Astrocyte of the spinal cord (primary cell): ENCODE measurements at regions not wholly inside any gene's neighbourhood (a gene's known extent, or its start where the extent isn't known, plus 50 kb on each side); places are given as distances from the start of the nearest gene placed in this dataset.
A peak's percentile ranks its signal among the peaks of the same experiment; 100 is the strongest.

Experiments used
- DNase-seq: peaks from one replicate; pipeline ENCODE4 v3.0.0; 2011; ENCODE audit warnings: low read depth, low spot score
- H3K4me3 ChIP-seq: 2 replicates; pipeline ENCODE4 v1.5.1; 2011; ENCODE audit warnings: low read depth, mild to moderate bottlenecking, low read length, moderate library complexity
- in situ Hi-C: cut with HindIII; loops from 2 replicates; pipeline ENCODE4 v1.10.0; 2017; ENCODE audit warnings: low sequenced_read_pairs
- TF ChIP-seq, protein P1 (sequence below): IDR thresholded peaks from 2 replicates; pipeline ENCODE4 v1.5.1; 2012; ENCODE audit warnings: low read depth, mild to moderate bottlenecking, low read length, inconsistent platforms

DNA sequence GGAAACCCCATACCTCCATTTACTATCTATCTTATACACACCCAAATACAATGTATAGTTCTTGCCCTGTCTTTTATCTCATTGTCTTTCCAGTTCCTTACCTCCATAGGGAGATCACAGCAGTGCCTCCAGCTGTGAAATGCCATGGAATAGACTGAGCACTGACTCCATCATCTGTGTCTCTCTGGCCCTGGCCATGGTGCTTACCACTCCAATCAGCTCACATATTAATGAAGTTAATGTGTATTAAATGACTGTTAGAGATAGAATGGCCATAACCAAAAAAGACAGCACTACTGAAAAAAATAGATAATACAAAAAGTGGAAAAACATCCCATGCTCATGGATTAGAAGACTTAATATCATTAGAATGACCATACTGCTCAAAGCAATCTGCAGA, 240.4 kb upstream of the SOX21 start:
- TF ChIP-seq, protein P1, sequence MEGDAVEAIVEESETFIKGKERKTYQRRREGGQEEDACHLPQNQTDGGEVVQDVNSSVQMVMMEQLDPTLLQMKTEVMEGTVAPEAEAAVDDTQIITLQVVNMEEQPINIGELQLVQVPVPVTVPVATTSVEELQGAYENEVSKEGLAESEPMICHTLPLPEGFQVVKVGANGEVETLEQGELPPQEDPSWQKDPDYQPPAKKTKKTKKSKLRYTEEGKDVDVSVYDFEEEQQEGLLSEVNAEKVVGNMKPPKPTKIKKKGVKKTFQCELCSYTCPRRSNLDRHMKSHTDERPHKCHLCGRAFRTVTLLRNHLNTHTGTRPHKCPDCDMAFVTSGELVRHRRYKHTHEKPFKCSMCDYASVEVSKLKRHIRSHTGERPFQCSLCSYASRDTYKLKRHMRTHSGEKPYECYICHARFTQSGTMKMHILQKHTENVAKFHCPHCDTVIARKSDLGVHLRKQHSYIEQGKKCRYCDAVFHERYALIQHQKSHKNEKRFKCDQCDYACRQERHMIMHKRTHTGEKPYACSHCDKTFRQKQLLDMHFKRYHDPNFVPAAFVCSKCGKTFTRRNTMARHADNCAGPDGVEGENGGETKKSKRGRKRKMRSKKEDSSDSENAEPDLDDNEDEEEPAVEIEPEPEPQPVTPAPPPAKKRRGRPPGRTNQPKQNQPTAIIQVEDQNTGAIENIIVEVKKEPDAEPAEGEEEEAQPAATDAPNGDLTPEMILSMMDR, result no peak
- no peak for DNase-seq
- H3K4me3 ChIP-seq, result no peak overlapping the region
- in situ Hi-C loops, result no loop called here

DNA sequence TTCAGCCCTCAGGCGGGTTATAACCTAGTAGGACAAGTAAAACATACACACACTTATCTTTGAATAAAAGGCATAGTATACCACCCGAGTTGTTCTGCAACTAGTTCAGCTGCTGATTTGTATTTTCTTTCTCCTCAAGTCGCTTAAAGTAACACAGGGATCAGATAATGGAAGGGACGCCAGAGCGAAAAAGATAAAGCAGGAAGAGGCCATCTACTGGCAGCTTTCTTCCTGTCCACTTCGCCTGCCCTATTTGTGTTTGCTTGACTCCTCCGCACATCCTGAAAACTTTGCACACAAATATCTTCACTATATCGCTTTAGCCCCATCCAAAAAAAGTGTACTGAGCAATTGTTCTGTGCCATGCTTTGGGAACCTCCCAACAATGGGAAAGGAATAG, 238.0 kb upstream of the SOX21 start:
- TF ChIP-seq, protein P1, result peak; percentile 22
- in situ Hi-C loops, result no loop called here
- no peak overlapping the region for H3K4me3 ChIP-seq
- DNase-seq, result no peak

DNA sequence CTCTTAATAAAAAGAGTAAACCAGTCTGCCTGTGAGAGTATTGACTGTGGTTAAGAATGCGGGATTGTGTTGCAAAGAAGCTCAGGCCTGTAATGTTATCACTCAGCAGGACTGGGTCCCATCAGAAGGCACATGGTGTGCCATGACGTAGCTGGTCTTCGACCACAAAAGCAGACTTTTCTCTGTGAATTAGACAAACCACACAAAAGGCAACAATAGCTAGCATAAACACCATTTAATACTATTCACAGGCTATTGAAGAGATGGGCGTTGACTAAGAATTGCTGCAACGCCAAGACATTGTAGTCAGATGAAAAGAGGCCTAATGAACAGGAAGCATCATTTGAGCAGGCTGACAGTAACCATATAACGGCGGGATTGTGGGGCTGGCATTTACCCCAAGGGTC, 235.6 kb upstream of the SOX21 start:
- in situ Hi-C loops, result no loop called here
- DNase-seq, result peak; percentile 58
- H3K4me3 ChIP-seq, result no peak overlapping the region
- TF ChIP-seq, protein P1, result no peak

DNA sequence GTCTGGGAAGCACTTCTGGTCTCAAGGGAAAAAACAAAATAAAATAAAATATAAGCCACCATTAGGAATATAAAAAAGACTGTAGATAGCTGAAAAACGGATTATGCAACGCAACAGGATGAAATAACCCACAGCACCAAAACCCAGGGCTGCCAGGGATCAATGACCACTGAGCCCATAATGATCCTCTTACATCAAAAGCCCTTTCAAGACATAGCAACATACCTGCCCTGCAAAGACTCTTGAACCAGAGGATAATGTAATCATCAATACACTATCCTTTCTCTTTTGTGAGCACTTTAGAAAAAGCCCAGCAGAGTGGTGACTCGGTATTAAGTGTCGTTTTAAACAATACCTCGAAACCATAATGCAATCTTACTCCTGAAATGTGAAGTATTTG, 235.0 kb upstream of the SOX21 start:
- TF ChIP-seq, protein P1, result no peak
- no peak overlapping the region for H3K4me3 ChIP-seq
- in situ Hi-C loops, result no loop called here
- DNase-seq, result no peak

DNA sequence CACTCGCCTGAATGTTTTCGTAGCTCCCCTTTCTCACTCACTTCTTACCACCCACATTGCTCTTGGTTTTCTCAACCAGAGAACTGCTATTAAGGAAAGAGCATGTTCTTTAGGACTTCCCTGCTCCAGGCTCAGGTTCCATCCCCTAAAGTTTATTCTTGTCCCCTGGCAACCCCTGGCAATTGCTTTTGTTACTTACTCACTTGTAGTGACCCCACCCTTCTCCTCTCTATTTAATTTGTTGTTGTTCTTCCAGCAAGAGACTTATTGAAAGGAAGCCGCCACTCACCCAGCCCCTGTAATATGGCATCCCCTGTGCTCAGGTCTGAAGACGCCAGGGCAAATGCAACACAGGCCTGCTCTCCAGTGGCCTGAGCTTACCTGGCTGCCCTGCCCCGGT, 233.7 kb upstream of the SOX21 start:
- no peak overlapping the region for H3K4me3 ChIP-seq
- in situ Hi-C loops, result no loop called here
- no peak for DNase-seq
- TF ChIP-seq, protein P1, result no peak

DNA sequence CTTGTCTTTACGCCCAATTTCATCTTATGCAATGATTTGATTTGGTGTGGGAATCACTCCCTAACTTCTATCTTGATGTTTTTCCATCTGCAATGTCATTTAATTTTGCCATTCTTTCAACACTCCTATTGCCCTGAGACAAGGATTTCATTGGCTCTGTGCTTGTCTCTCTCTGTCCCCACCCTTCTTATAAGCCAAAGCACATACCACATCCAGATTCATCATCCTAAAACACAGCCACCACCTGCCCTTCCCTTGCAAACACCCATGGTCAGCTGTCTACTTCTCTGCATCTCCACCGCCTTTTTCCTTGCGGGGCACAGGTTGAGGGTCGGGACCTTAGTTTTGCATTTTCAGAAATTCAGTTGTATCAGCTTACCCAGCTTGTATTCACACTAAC, 225.8 kb upstream of the SOX21 start:
- TF ChIP-seq, protein P1, result no peak
- in situ Hi-C loops, result no loop called here
- DNase-seq, result no peak
- no peak overlapping the region for H3K4me3 ChIP-seq

DNA sequence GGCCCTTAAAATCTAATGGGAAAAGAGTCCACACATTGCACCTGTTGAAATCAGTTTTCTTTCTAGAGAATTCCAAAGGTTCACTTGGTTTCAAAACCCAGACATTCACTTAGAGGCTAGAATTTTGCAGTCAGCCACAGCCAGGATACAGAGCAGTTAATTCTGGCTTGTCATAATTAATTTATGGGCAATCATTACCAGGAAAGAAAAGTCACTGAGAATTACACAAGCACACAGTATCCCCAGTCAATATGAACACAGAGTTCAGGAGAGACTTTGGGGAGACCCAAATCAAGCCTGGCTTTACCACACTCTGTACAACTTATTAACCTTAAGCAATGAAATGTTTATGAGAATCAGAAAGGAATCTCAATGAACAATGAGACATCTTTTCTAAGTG, 224.3 kb upstream of the SOX21 start:
- in situ Hi-C loops, result no loop called here
- no peak for DNase-seq
- no peak overlapping the region for H3K4me3 ChIP-seq
- TF ChIP-seq, protein P1, result no peak
